ENCODE measurements at regions not wholly inside any gene's neighbourhood (a gene's known extent, or its start where the extent isn't known, plus 50 kb on each side); places are given as distances from the start of the nearest gene placed in this dataset.

GRCh38 chr1:5084676-5085075 is 430.3 kb downstream of the AJAP1 start:
- H3K4me1 ChIP-seq (replicated peaks) = no peaks in the 10 kb centered on the region
- H3K27me3 ChIP-seq (replicated peaks) = no peaks in the 10 kb centered on the region
- no peak for DNase-seq (ENCODE audit: low read depth in 1 of 2, low spot score in 2 of 2)
- no peaks in the 10 kb centered on the region for H3K36me3 ChIP-seq
- no peak overlapping the region for H3K27ac ChIP-seq
- H3K4me3 ChIP-seq = no peak overlapping the region
- H3K9me3 ChIP-seq (replicated peaks) = peaks cover 9% of the 10 kb centered on the region; the same call in 1 of the 2 replicates

DNA sequence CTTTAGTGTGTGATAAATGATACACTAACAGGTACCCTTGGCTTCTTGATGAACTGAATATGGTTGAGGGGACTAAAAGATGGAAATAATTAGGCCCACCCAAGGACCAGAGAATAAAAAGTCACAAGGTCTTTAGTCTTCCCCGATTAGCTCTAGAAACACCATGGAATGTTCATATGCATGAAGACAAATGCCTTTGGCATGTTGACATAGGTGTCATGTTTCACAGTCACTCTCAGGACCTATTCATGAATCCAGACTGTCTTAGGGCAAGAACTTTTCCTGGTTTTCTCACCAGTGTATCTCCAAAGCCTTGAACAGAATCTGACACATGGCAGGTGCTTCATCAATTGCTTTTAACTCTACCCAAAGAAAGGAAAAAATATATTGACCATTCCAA is 412.8 kb downstream of the AJAP1 start:
- Histone ChIP-seq H3K27ac (no peak overlapping the region), H3K36me3 (no peaks in the 10 kb centered on the region), H3K4me1 (replicated peaks) (no peaks in the 10 kb centered on the region), H3K4me3 (no peak overlapping the region), H3K9me3 (replicated peaks) (peaks cover 26% of the 10 kb centered on the region), H3K27me3 (replicated peaks) (no peaks in the 10 kb centered on the region)
- no peak for DNase-seq (ENCODE audit: low read depth in 1 of 2, low spot score in 2 of 2)

DNA sequence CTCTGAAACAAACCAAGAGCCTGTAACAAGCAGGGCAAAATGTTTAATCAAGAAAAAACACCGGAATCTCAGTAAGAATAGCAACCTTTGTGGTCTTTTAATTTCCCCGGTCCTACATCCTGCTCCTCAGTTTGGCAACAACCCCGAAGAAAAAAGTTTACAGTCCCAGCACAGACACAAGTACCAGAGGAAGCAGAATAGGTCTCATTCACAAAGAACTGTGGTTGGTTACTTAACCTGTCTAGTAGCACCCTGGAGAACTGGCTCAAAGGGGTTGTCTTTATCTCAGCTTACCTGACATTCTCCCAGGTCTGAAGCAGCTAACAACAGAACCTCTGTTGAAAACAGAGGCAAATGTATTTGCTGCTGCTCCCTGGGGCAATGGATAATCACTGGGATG is 399.3 kb downstream of the AJAP1 start:
- H3K4me3 ChIP-seq = no peak overlapping the region
- no peaks in the 10 kb centered on the region for H3K4me1 ChIP-seq (replicated peaks)
- H3K27ac ChIP-seq = no peak overlapping the region
- H3K9me3 ChIP-seq (replicated peaks) = peaks cover 8% of the 10 kb centered on the region; the same call in 1 of the 2 replicates
- no peaks in the 10 kb centered on the region for H3K27me3 ChIP-seq (replicated peaks)
- no peaks in the 10 kb centered on the region for H3K36me3 ChIP-seq
- no peak for DNase-seq (ENCODE audit: low read depth in 1 of 2, low spot score in 2 of 2)

DNA sequence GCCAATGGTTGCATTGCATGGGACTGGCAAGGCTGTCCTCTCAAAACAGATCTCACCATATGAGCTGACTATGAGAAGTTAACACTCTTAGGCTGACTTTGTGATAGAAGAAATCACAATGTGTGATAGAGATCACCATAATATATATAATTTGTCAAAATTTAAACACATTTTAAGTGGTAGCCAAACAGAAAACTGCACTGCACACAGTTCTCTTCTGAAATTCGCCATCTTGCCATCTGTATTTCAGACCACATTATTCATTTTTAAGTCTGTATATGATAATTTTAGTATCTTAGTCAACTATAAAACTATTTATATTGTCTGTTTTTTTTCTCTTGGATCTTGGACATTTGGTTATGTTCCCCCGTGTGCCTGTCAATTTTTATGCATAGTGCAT is 374.7 kb downstream of the AJAP1 start:
- Histone ChIP-seq H3K4me3 (no peak overlapping the region), H3K36me3 (no peaks in the 10 kb centered on the region), H3K27me3 (replicated peaks) (no peaks in the 10 kb centered on the region), H3K4me1 (replicated peaks) (no peaks in the 10 kb centered on the region), H3K9me3 (replicated peaks) (peaks cover 14% of the 10 kb centered on the region), H3K27ac (no peak overlapping the region)
- DNase-seq (ENCODE audit: low read depth in 1 of 2, low spot score in 2 of 2) = no peak

GRCh38 chr1:5012249-5012648 is 357.8 kb downstream of the AJAP1 start:
- peaks cover 14% of the 10 kb centered on the region for H3K9me3 ChIP-seq (replicated peaks)
- no peak for DNase-seq (ENCODE audit: low read depth in 1 of 2, low spot score in 2 of 2)
- no peaks in the 10 kb centered on the region for H3K4me1 ChIP-seq (replicated peaks)
- H3K27ac ChIP-seq = no peak overlapping the region
- H3K36me3 ChIP-seq = no peaks in the 10 kb centered on the region
- no peaks in the 10 kb centered on the region for H3K27me3 ChIP-seq (replicated peaks)
- no peak overlapping the region for H3K4me3 ChIP-seq

GRCh38 chr1:5010656-5011055 is 356.2 kb downstream of the AJAP1 start:
- H3K27me3 ChIP-seq (replicated peaks) = no peaks in the 10 kb centered on the region
- no peaks in the 10 kb centered on the region for H3K36me3 ChIP-seq
- peaks cover 16% of the 10 kb centered on the region for H3K9me3 ChIP-seq (replicated peaks)
- no peaks in the 10 kb centered on the region for H3K4me1 ChIP-seq (replicated peaks)
- no peak overlapping the region for H3K27ac ChIP-seq
- no peak for DNase-seq (ENCODE audit: low read depth in 1 of 2, low spot score in 2 of 2)
- H3K4me3 ChIP-seq = no peak overlapping the region

- no peak for DNase-seq (ENCODE audit: low read depth in 1 of 2, low spot score in 2 of 2)
- no peaks in the 10 kb centered on the region for H3K36me3 ChIP-seq
- H3K4me3 ChIP-seq = no peak overlapping the region
- peaks cover 16% of the 10 kb centered on the region for H3K9me3 ChIP-seq (replicated peaks)
- H3K27me3 ChIP-seq (replicated peaks) = no peaks in the 10 kb centered on the region
- no peaks in the 10 kb centered on the region for H3K4me1 ChIP-seq (replicated peaks)
- H3K27ac ChIP-seq = no peak overlapping the region
Measured at GRCh38 chr1:5010236-5010635, 355.8 kb downstream of the AJAP1 start.

DNA sequence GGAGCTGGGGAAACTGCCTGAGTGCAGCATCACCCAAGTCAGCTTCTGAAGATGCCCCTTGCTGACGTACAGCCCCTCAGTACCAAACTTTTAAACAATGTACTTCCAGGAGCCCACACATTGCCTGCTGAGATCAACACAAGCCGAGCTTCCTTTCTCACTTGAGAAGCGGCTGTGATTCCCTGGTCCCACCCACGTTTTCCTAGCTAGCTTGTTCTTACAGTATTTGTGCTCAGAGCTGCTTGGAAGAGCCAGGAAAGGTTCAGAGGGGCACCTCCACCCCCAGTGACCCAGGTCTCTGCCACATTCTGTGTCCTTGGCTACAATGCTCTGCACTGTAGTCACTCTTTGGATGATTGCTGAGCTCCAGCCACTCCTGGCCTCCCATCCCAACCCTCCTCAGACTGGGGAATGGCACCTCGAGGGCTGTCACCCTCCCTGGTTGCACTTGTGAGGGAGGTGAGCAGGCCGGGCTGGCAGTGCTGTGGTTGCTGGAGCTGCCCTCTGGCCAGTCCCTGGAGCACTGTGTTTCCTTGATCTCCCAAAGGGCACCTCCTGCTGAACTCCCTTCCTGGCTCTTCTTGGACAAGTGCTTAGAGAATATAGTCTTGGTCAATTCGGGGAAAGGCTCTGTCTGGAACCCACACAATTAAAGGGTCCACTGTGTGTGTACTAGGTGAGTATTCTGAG is 355.1 kb downstream of the AJAP1 start:
- H3K27ac ChIP-seq = no peak overlapping the region
- DNase-seq (ENCODE audit: low read depth in 1 of 2, low spot score in 2 of 2) = no peak
- H3K9me3 ChIP-seq (replicated peaks) = peaks cover 20% of the 10 kb centered on the region
- no peaks in the 10 kb centered on the region for H3K4me1 ChIP-seq (replicated peaks)
- H3K27me3 ChIP-seq (replicated peaks) = no peaks in the 10 kb centered on the region
- H3K36me3 ChIP-seq = no peaks in the 10 kb centered on the region
- H3K4me3 ChIP-seq = no peak overlapping the region

- no peak for DNase-seq (ENCODE audit: low read depth in 1 of 2, low spot score in 2 of 2)
- H3K4me1 ChIP-seq (replicated peaks) = no peaks in the 10 kb centered on the region
- no peaks in the 10 kb centered on the region for H3K27me3 ChIP-seq (replicated peaks)
- H3K36me3 ChIP-seq = no peaks in the 10 kb centered on the region
- no peak overlapping the region for H3K27ac ChIP-seq
- H3K9me3 ChIP-seq (replicated peaks) = peaks cover 21% of the 10 kb centered on the region
- H3K4me3 ChIP-seq = no peak overlapping the region
Measured at GRCh38 chr1:5005171-5005570, 350.8 kb downstream of the AJAP1 start.

- no peak overlapping the region for H3K4me3 ChIP-seq
- no peaks in the 10 kb centered on the region for H3K27me3 ChIP-seq (replicated peaks)
- no peak overlapping the region for H3K27ac ChIP-seq
- peaks cover 17% of the 10 kb centered on the region for H3K9me3 ChIP-seq (replicated peaks)
- no peak for DNase-seq (ENCODE audit: low read depth in 1 of 2, low spot score in 2 of 2)
- H3K36me3 ChIP-seq = no peaks in the 10 kb centered on the region
- no peaks in the 10 kb centered on the region for H3K4me1 ChIP-seq (replicated peaks)
Measured at GRCh38 chr1:5002676-5003075, 348.3 kb downstream of the AJAP1 start.

DNA sequence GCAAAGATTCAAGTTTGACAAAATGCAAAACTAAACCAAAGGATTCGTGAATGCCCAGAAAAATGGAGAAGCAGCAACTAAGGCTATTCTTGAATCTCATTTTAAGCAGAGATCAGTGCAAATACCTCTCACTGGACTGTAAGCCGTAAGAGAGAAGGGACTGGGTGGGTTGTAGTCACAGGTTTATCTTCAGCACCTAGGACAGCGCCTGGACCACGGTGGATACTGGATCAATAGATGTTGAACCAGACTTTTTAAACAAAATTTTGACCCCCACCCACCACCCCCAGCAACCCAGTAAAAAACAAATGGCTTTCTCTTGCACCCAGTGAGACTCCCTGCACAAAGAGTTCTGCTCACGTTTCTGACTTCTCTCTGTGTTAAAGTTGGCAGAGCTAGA is 347.1 kb downstream of the AJAP1 start:
- no peaks in the 10 kb centered on the region for H3K27me3 ChIP-seq (replicated peaks)
- no peak overlapping the region for H3K4me3 ChIP-seq
- no peaks in the 10 kb centered on the region for H3K36me3 ChIP-seq
- peaks cover 12% of the 10 kb centered on the region for H3K9me3 ChIP-seq (replicated peaks)
- DNase-seq (ENCODE audit: low read depth in 1 of 2, low spot score in 2 of 2) = no peak
- H3K27ac ChIP-seq = no peak overlapping the region
- no peaks in the 10 kb centered on the region for H3K4me1 ChIP-seq (replicated peaks)

DNA sequence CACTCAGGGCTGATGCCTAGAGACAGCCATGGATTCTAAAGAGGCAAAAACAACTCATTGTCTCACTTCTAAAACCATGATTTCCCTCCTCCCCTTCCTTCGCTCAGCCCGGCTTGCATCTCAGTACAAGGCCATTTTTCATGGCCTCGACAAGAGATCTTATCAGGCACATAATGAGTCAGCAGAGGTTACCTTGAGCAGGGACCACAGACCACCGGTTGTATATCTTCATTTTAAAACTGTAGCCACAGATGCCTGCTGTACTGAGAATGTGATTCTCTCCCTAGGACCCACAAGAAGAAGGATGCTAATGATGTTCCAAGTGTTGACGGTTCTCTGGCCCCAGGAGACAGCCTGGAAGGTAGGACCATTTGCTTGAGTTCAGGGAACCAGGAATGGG is 331.9 kb downstream of the AJAP1 start:
- Histone ChIP-seq H3K4me1 (replicated peaks) (no peaks in the 10 kb centered on the region), H3K4me3 (no peak overlapping the region), H3K9me3 (replicated peaks) (peaks cover 14% of the 10 kb centered on the region; the same call in 1 of the 2 replicates), H3K27ac (no peak overlapping the region), H3K27me3 (replicated peaks) (no peaks in the 10 kb centered on the region), H3K36me3 (no peaks in the 10 kb centered on the region)
- no peak for DNase-seq (ENCODE audit: low read depth in 1 of 2, low spot score in 2 of 2)

GRCh38 chr1:4984841-4985240 is 330.4 kb downstream of the AJAP1 start:
- Histone ChIP-seq H3K36me3 (no peaks in the 10 kb centered on the region), H3K9me3 (replicated peaks) (peaks cover 9% of the 10 kb centered on the region; the same call in 1 of the 2 replicates), H3K4me1 (replicated peaks) (no peaks in the 10 kb centered on the region), H3K27ac (no peak overlapping the region), H3K4me3 (no peak overlapping the region), H3K27me3 (replicated peaks) (no peaks in the 10 kb centered on the region)
- DNase-seq (ENCODE audit: low read depth in 1 of 2, low spot score in 2 of 2) = no peak

DNA sequence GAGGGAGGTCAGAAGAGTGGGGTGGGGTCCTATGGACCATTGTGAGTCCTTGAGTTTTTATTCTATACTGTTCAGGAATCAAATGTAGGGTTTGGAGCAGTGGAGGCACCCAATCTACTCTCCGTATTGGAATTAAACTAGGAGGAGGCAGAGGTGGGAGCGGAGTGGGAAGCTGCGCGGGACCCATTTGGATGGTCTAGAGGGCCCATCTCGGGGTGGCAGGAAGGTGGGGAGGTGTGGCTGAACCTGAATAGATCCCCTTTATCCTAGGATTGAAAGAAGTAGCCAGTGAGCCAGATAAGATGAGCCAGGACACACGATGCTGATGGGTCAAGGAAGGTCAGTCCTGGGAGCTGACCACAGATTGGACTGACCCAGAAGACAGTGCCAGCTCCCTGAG is 325.8 kb downstream of the AJAP1 start:
- Histone ChIP-seq H3K27ac (no peak overlapping the region), H3K36me3 (no peaks in the 10 kb centered on the region), H3K27me3 (replicated peaks) (no peaks in the 10 kb centered on the region), H3K4me1 (replicated peaks) (no peaks in the 10 kb centered on the region), H3K4me3 (no peak overlapping the region), H3K9me3 (replicated peaks) (0 out of 2 replicates have a peak, but pooled peaks cover 12% of the 10 kb centered on the region)
- no peak for DNase-seq (ENCODE audit: low read depth in 1 of 2, low spot score in 2 of 2)
